ENCODE measurements at regions not wholly inside any gene's neighbourhood (a gene's known extent, or its start where the extent isn't known, plus 50 kb on each side); places are given as distances from the start of the nearest gene placed in this dataset.

GRCh38 chr6:14545496-14545895 is 427.9 kb downstream of the CD83 start:
- no peak for TF ChIP-seq EZH2 (IDR thresholded peaks at IDR 0.05; ENCODE audit: insufficient read depth, low read length)
- no peak for TF ChIP-seq CTCF (IDR thresholded peaks at IDR 0.05; ENCODE audit: insufficient read depth, low read depth, low read length)
- peaks cover 3% of the 10 kb centered on the region for H3K36me3 Mint-ChIP-seq (ENCODE audit: low read depth, unreplicated experiment)
- peaks cover 10% of the 10 kb centered on the region for H3K4me1 ChIP-seq (ENCODE audit: insufficient read depth, low read length)
- peaks cover 7% of the 10 kb centered on the region for H3K4me1 Mint-ChIP-seq (ENCODE audit: low read depth, unreplicated experiment)
- no peak overlapping the region for H3K9ac ChIP-seq (ENCODE audit: low read length)
- no peak overlapping the region for H3K27ac Mint-ChIP-seq (ENCODE audit: unreplicated experiment)
- peaks cover 5% of the 10 kb centered on the region for H3K27me3 Mint-ChIP-seq (ENCODE audit: low read depth, unreplicated experiment)
- no peak overlapping the region for H3K4me2 ChIP-seq (ENCODE audit: low read length)
- H3K36me3 ChIP-seq (ENCODE audit: insufficient read depth, low read length), result no peaks in the 10 kb centered on the region
- no peaks in the 10 kb centered on the region for H3K79me2 ChIP-seq (ENCODE audit: insufficient read depth, low read length)
- no peak overlapping the region for H3K27ac ChIP-seq (ENCODE audit: low read depth, low read length)
- H2AFZ ChIP-seq (ENCODE audit: low read depth, low read length), result no peak overlapping the region
- no peak overlapping the region for H3K4me3 ChIP-seq (ENCODE audit: insufficient read depth, low read depth, low read length)
- H4K20me1 ChIP-seq (ENCODE audit: insufficient read depth, low read length), result no peaks in the 10 kb centered on the region
- FAIRE-seq (no peak), DNase-seq (ENCODE audit: low read depth) (no peak)
- H3K9me3 Mint-ChIP-seq (ENCODE audit: unreplicated experiment), result no peaks in the 10 kb centered on the region
- H3K9me3 ChIP-seq (ENCODE audit: insufficient read depth, low read depth, low read length), result no peaks in the 10 kb centered on the region
- H3K4me3 Mint-ChIP-seq (ENCODE audit: unreplicated experiment), result no peak overlapping the region
- no peaks in the 10 kb centered on the region for H3K27me3 ChIP-seq (ENCODE audit: insufficient read depth, low read length)

GRCh38 chr6:14546036-14546435 is 428.5 kb downstream of the CD83 start:
- Mint-ChIP-seq H3K9me3 (ENCODE audit: unreplicated experiment) (no peaks in the 10 kb centered on the region), H3K27me3 (ENCODE audit: low read depth, unreplicated experiment) (peaks cover 8% of the 10 kb centered on the region), H3K36me3 (ENCODE audit: low read depth, unreplicated experiment) (peaks cover 3% of the 10 kb centered on the region), H3K4me1 (ENCODE audit: low read depth, unreplicated experiment) (peaks cover 7% of the 10 kb centered on the region), H3K27ac (ENCODE audit: unreplicated experiment) (no peak overlapping the region), H3K4me3 (ENCODE audit: unreplicated experiment) (no peak overlapping the region)
- FAIRE-seq, result no peak
- no peaks in the 10 kb centered on the region for H3K27me3 ChIP-seq (ENCODE audit: insufficient read depth, low read length)
- no peaks in the 10 kb centered on the region for H3K79me2 ChIP-seq (ENCODE audit: insufficient read depth, low read length)
- TF ChIP-seq CTCF (IDR thresholded peaks at IDR 0.05; ENCODE audit: insufficient read depth, low read depth, low read length) (no peak), EZH2 (IDR thresholded peaks at IDR 0.05; ENCODE audit: insufficient read depth, low read length) (no peak)
- no peak overlapping the region for H3K4me2 ChIP-seq (ENCODE audit: low read length)
- H4K20me1 ChIP-seq (ENCODE audit: insufficient read depth, low read length), result no peaks in the 10 kb centered on the region
- H2AFZ ChIP-seq (ENCODE audit: low read depth, low read length), result no peak overlapping the region
- DNase-seq (ENCODE audit: low read depth), result no peak
- no peak overlapping the region for H3K9ac ChIP-seq (ENCODE audit: low read length)
- no peaks in the 10 kb centered on the region for H3K9me3 ChIP-seq (ENCODE audit: insufficient read depth, low read depth, low read length)
- H3K4me3 ChIP-seq (ENCODE audit: insufficient read depth, low read depth, low read length), result no peak overlapping the region
- H3K36me3 ChIP-seq (ENCODE audit: insufficient read depth, low read length), result no peaks in the 10 kb centered on the region
- H3K27ac ChIP-seq (ENCODE audit: low read depth, low read length), result no peak overlapping the region
- peaks cover 4% of the 10 kb centered on the region for H3K4me1 ChIP-seq (ENCODE audit: insufficient read depth, low read length)

GRCh38 chr6:14547284-14547998 is 429.9 kb downstream of the CD83 start:
- H3K9me3 Mint-ChIP-seq (ENCODE audit: unreplicated experiment), result no peaks in the 10 kb centered on the region
- H3K36me3 Mint-ChIP-seq (ENCODE audit: low read depth, unreplicated experiment), result no peaks in the 10 kb centered on the region
- peaks cover 8% of the 10 kb centered on the region for H3K27me3 Mint-ChIP-seq (ENCODE audit: low read depth, unreplicated experiment)
- Histone ChIP-seq H2AFZ (ENCODE audit: low read depth, low read length) (no peak overlapping the region), H3K9ac (ENCODE audit: low read length) (no peak overlapping the region), H3K9me3 (ENCODE audit: insufficient read depth, low read depth, low read length) (no peaks in the 10 kb centered on the region), H3K79me2 (ENCODE audit: insufficient read depth, low read length) (no peaks in the 10 kb centered on the region), H3K27me3 (ENCODE audit: insufficient read depth, low read length) (peaks cover 2% of the 10 kb centered on the region), H3K36me3 (ENCODE audit: insufficient read depth, low read length) (no peaks in the 10 kb centered on the region), H3K4me3 (ENCODE audit: insufficient read depth, low read depth, low read length) (no peak overlapping the region), H3K4me2 (ENCODE audit: low read length) (no peak overlapping the region), H3K4me1 (ENCODE audit: insufficient read depth, low read length) (peaks cover 3% of the 10 kb centered on the region), H4K20me1 (ENCODE audit: insufficient read depth, low read length) (no peaks in the 10 kb centered on the region), H3K27ac (ENCODE audit: low read depth, low read length) (no peak overlapping the region)
- TF ChIP-seq CTCF (IDR thresholded peaks at IDR 0.05; ENCODE audit: insufficient read depth, low read depth, low read length), result no peak
- no peak for TF ChIP-seq EZH2 (IDR thresholded peaks at IDR 0.05; ENCODE audit: insufficient read depth, low read length)
- no peak for DNase-seq (ENCODE audit: low read depth)
- peaks cover 4% of the 10 kb centered on the region for H3K4me1 Mint-ChIP-seq (ENCODE audit: low read depth, unreplicated experiment)
- H3K27ac Mint-ChIP-seq (ENCODE audit: unreplicated experiment), result no peak overlapping the region
- no peak overlapping the region for H3K4me3 Mint-ChIP-seq (ENCODE audit: unreplicated experiment)
- FAIRE-seq, result no peak
